ENCODE measurements at regions not wholly inside any gene's neighbourhood (a gene's known extent, or its start where the extent isn't known, plus 50 kb on each side); places are given as distances from the start of the nearest gene placed in this dataset.

GRCh38 chr4:58406762-58407161, 1296.6 kb upstream of the IGFBP7 start:
- no peak for ATAC-seq (ENCODE audit: insufficient number of reproducible peaks, low FRiP score, low read depth)
- Histone ChIP-seq H3K36me3 (no peaks in the 10 kb centered on the region), H3K4me3 (no peak overlapping the region), H3K27me3 (replicated peaks; ENCODE audit: insufficient read depth) (no peaks in the 10 kb centered on the region), H3K4me1 (ENCODE audit: control insufficient read depth in 1 of 2, low read depth in 2 of 2) (no peaks in the 10 kb centered on the region), H3K27ac (no peak overlapping the region), H3K9me3 (no peaks in the 10 kb centered on the region)
- no peak for TF ChIP-seq CTCF (IDR thresholded peaks at IDR 0.05)
- no peak for DNase-seq (ENCODE audit: low spot score)

DNA sequence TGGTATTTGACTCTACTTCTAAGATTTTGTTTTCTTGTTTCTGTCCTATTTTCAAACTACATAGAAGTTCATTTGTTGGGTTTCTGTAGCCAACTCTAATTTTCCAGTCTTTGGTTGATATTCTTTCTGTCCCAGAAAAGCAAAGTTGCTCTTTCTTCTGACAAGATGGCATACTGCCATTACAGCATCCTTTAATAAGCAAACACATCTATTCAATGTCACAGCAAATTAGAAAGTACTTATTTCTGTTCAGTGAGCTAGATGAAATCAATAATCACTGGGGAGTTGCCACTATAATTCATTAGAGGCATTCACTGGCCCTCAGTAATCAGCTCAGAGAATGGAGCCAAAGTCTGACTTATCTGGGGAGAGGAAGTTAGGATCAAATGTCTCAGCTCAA, 1258.0 kb upstream of the IGFBP7 start:
- DNase-seq (ENCODE audit: low spot score) = no peak
- H3K4me3 ChIP-seq = no peak overlapping the region
- no peaks in the 10 kb centered on the region for H3K36me3 ChIP-seq
- no peak for TF ChIP-seq CTCF (IDR thresholded peaks at IDR 0.05)
- H3K27me3 ChIP-seq (replicated peaks; ENCODE audit: insufficient read depth) = no peaks in the 10 kb centered on the region
- no peaks in the 10 kb centered on the region for H3K4me1 ChIP-seq (ENCODE audit: control insufficient read depth in 1 of 2, low read depth in 2 of 2)
- no peak for ATAC-seq (ENCODE audit: insufficient number of reproducible peaks, low FRiP score, low read depth)
- H3K27ac ChIP-seq = no peak overlapping the region
- H3K9me3 ChIP-seq = no peaks in the 10 kb centered on the region

DNA sequence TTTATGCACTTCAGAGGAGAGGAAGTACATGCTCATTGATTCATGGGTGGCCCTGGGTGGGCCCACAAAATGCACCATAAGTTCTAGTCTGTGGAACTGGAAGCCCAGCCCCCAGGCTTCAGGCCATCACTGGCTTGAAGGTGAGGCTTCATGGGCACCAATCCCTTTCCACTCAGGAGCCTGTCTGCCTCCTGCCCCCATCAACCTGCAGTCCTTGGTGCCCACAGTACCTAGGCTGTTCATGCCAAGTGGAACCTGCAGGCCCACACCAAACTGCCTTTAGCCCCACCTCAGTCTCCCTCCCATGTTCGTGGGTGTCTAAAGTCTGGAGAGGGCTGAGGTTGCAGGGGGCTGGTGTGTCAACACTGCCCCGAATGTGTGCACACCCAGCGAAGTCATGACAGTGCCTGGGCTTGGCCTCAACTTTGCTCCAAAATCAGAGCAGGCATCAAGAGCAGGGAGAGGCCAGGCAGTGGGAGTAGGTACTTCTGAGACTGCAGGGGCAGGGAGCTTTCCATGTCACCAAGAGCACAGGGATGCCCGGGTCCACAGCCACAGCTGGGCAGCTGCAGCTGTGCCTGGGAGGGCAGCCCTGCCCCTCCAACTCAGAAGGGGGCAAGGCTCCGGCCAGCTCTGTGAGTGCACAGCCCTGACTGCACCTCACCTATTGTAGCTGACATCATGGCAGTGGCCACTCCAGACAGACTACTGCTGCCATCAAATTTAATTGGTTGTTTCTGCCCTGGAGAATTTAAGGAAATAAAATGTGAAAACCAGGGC, 1250.4 kb upstream of the IGFBP7 start:
- Histone ChIP-seq H3K4me3 (no peak overlapping the region), H3K9me3 (no peaks in the 10 kb centered on the region), H3K36me3 (no peaks in the 10 kb centered on the region), H3K4me1 (ENCODE audit: control insufficient read depth in 1 of 2, low read depth in 2 of 2) (no peaks in the 10 kb centered on the region), H3K27me3 (replicated peaks; ENCODE audit: insufficient read depth) (no peaks in the 10 kb centered on the region), H3K27ac (no peak overlapping the region)
- no peak for TF ChIP-seq CTCF (IDR thresholded peaks at IDR 0.05)
- ATAC-seq (ENCODE audit: insufficient number of reproducible peaks, low FRiP score, low read depth) (no peak), DNase-seq (ENCODE audit: low spot score) (no peak)

GRCh38 chr4:58359590-58359989, 1249.4 kb upstream of the IGFBP7 start:
- no peak overlapping the region for H3K27ac ChIP-seq
- H3K9me3 ChIP-seq = no peaks in the 10 kb centered on the region
- DNase-seq (ENCODE audit: low spot score) (no peak), ATAC-seq (ENCODE audit: insufficient number of reproducible peaks, low FRiP score, low read depth) (no peak)
- H3K36me3 ChIP-seq = no peaks in the 10 kb centered on the region
- no peak overlapping the region for H3K4me3 ChIP-seq
- no peak for TF ChIP-seq CTCF (IDR thresholded peaks at IDR 0.05)
- H3K27me3 ChIP-seq (replicated peaks; ENCODE audit: insufficient read depth) = no peaks in the 10 kb centered on the region
- no peaks in the 10 kb centered on the region for H3K4me1 ChIP-seq (ENCODE audit: control insufficient read depth in 1 of 2, low read depth in 2 of 2)

- no peak overlapping the region for H3K4me3 ChIP-seq
- H3K27me3 ChIP-seq (replicated peaks; ENCODE audit: insufficient read depth) = no peaks in the 10 kb centered on the region
- H3K27ac ChIP-seq = no peak overlapping the region
- DNase-seq (ENCODE audit: low spot score) (no peak), ATAC-seq (ENCODE audit: insufficient number of reproducible peaks, low FRiP score, low read depth) (no peak)
- H3K36me3 ChIP-seq = no peaks in the 10 kb centered on the region
- TF ChIP-seq CTCF (IDR thresholded peaks at IDR 0.05) = no peak
- no peaks in the 10 kb centered on the region for H3K4me1 ChIP-seq (ENCODE audit: control insufficient read depth in 1 of 2, low read depth in 2 of 2)
- no peaks in the 10 kb centered on the region for H3K9me3 ChIP-seq
Observed at GRCh38 chr4:58357947-58358346, 1247.8 kb upstream of the IGFBP7 start.

Measured in thoracic aorta (tissue), 2 donors.